IMR-90 (cell line): ENCODE measurements at regions not wholly inside any gene's neighbourhood (a gene's known extent, or its start where the extent isn't known, plus 50 kb on each side); places are given as distances from the start of the nearest gene placed in this dataset.

Experiments used
- BHLHE40 ChIP-seq: fragments of 150-350 bp; IDR thresholded peaks from 2 replicates; pipeline ENCODE4 v1.6.1; 2016; ENCODE audit warnings: mild to moderate bottlenecking, low read depth, low read length
- CEBPB ChIP-seq: IDR thresholded peaks from 2 replicates; pipeline ENCODE4 v1.6.1; 2012; ENCODE audit warnings: low read depth, low read length, improper control_type of control experiment
- CTCF ChIP-seq: conservative IDR thresholded peaks from 2 replicates; pipeline ENCODE4 v1.5.1; 2012; ENCODE audit warnings: mild to moderate bottlenecking, low read depth, low read length, improper control_type of control experiment
- ELK1 ChIP-seq: fragments of 150-350 bp; IDR thresholded peaks from 2 replicates; pipeline ENCODE4 v1.6.1; 2016; ENCODE audit warnings: low read depth, mild to moderate bottlenecking, low read length, moderate library complexity, borderline replicate concordance
- FOS ChIP-seq: fragments of 150-350 bp; IDR thresholded peaks from 2 replicates; pipeline ENCODE4 v1.6.1; 2016; ENCODE audit warnings: low read depth, low read length
- MAFK ChIP-seq: IDR thresholded peaks from 2 replicates; pipeline ENCODE4 v1.6.1; 2012; ENCODE audit warnings: low read depth, low read length, improper control_type of control experiment
- NFE2L2 ChIP-seq: fragments of 150-350 bp; IDR thresholded peaks from 2 replicates; pipeline ENCODE4 v1.6.1; 2016; ENCODE audit warnings: low read depth, mild to moderate bottlenecking, low read length
- POLR2A ChIP-seq: IDR thresholded peaks from 2 replicates; pipeline ENCODE4 v1.6.1; 2012; ENCODE audit warnings: mild to moderate bottlenecking, low read depth, low read length
- RFX5 ChIP-seq: IDR thresholded peaks from 2 replicates; pipeline ENCODE4 v1.8.0; 2012; ENCODE audit warnings: low read depth, mild to moderate bottlenecking, low read length, moderate library complexity
- USF2 ChIP-seq: fragments of 150-350 bp; IDR thresholded peaks from 2 replicates; pipeline ENCODE4 v1.6.1; 2017; ENCODE audit warnings: mild to moderate bottlenecking, antibody characterized with exemption, low read length, low read depth

GRCh38 chr11:71336176-71336995, 84.0 kb upstream of the SHANK2 start:
- TF ChIP-seq ELK1: no peak
- TF ChIP-seq RFX5: no peak
- TF ChIP-seq CEBPB: 0 out of 2 replicates have a peak, but pooled peaks have one; percentile 37
- TF ChIP-seq POLR2A: no peak
- TF ChIP-seq CTCF: no peak
- no peak for TF ChIP-seq FOS
- no peak for TF ChIP-seq USF2
- no peak for TF ChIP-seq BHLHE40
- no peak for TF ChIP-seq MAFK
- no peak for TF ChIP-seq NFE2L2
